ENCODE measurements at regions not wholly inside any gene's neighbourhood (a gene's known extent, or its start where the extent isn't known, plus 50 kb on each side); places are given as distances from the start of the nearest gene placed in this dataset.
A peak's percentile ranks its signal among the peaks of the same experiment; 100 is the strongest.

DNA sequence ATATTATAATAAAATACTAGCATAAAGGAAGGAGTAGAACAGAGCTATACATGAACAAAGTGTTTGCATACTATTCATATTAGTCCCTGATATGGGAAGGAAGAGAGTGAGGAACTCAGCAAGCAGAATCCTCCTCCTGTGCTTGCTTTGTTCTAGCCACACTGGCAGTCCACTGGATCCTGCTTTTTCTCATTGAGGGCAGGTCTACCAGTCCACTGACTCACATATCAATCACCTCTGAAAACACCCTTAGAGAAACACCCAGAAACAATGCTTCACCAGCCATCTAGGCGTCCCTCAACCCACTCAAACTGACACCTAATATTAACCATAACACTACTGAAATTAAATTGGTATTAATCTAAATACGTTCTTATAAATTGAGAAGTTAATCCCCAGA is 1861.7 kb upstream of the SEL1L start:
- Mint-ChIP-seq H3K4me3 (no peak overlapping the region), H3K4me1 (no peaks in the 10 kb centered on the region), H3K36me3 (no peaks in the 10 kb centered on the region), H3K9me3 (peaks cover 0 to 2% (median 0%) of the 10 kb centered on the region in 7 donors), H3K27ac (peak overlapping the region in 1 of 7 donors; percentile 26), H3K27me3 (ENCODE audit: low read depth in 3 of 3) (no peaks in the 10 kb centered on the region)
- TF ChIP-seq, protein P1, sequence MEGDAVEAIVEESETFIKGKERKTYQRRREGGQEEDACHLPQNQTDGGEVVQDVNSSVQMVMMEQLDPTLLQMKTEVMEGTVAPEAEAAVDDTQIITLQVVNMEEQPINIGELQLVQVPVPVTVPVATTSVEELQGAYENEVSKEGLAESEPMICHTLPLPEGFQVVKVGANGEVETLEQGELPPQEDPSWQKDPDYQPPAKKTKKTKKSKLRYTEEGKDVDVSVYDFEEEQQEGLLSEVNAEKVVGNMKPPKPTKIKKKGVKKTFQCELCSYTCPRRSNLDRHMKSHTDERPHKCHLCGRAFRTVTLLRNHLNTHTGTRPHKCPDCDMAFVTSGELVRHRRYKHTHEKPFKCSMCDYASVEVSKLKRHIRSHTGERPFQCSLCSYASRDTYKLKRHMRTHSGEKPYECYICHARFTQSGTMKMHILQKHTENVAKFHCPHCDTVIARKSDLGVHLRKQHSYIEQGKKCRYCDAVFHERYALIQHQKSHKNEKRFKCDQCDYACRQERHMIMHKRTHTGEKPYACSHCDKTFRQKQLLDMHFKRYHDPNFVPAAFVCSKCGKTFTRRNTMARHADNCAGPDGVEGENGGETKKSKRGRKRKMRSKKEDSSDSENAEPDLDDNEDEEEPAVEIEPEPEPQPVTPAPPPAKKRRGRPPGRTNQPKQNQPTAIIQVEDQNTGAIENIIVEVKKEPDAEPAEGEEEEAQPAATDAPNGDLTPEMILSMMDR (IDR thresholded peaks at IDR 0.05), result no peak
- Histone ChIP-seq H2AFZ (ENCODE audit: insufficient read depth, low read depth, low read length, poor library complexity, severe bottlenecking) (no peak overlapping the region), H3K27me3 (ENCODE audit: control insufficient read depth in 2 of 2, insufficient read depth in 2 of 2, low read length in 2 of 2) (no peaks in the 10 kb centered on the region), H3K79me2 (ENCODE audit: insufficient read depth, low read length) (no peaks in the 10 kb centered on the region), H3K36me3 (replicated peaks in 1 of 2; ENCODE audit: control insufficient read depth in 1 of 2, insufficient read depth in 2 of 2, low read length in 2 of 2) (no peaks in the 10 kb centered on the region), H3K4me2 (replicated peaks; ENCODE audit: extremely low read depth, low read length, poor library complexity, severe bottlenecking) (no peak overlapping the region), H4K20me1 (ENCODE audit: insufficient read depth, low read length) (no peaks in the 10 kb centered on the region), H3K4me1 (ENCODE audit: control insufficient read depth in 1 of 2, insufficient read depth in 2 of 2, low read length in 2 of 2) (no peaks in the 10 kb centered on the region), H3K9ac (ENCODE audit: insufficient read depth, low read length, poor library complexity, severe bottlenecking) (no peak overlapping the region), H3K4me3 (replicated peaks in 1 of 3; ENCODE audit: low read depth in 2 of 3, low read length in 3 of 3) (no peak overlapping the region), H3K9me3 (replicated peaks in 1 of 2; ENCODE audit: control insufficient read depth in 1 of 2, insufficient read depth in 1 of 2, low read length in 2 of 2) (no peaks in the 10 kb centered on the region), H3K27ac (ENCODE audit: low read depth in 1 of 2, low read length in 2 of 2) (no peak overlapping the region)
- no peak for DNase-seq
- intact Hi-C loops (cut with micrococcal nuclease), result no loop called here
- WGBS (ENCODE audit: insufficient coverage), result no CpG with 5 or more reads among the region's 2 CpGs

DNA sequence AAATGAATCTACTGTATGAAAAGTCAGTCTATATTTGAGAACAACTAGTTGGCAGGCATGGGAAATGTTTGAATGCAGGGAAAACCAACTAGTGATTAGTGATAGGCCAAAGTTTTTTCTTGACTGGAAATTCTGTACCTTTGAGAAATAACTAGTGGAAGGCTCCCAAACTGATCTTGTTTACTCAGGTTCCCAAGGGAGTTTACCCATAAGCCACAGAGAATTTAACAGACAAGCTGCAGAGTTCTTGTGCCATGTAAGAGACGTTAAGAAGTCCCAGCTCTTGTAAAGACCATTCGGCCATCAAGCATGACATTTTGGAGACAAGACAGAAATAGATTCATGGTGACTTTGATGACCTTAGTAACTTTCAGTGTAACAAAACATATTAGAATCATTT is 1882.8 kb upstream of the SEL1L start:
- no peak overlapping the region for H2AFZ ChIP-seq (ENCODE audit: insufficient read depth, low read depth, low read length, poor library complexity, severe bottlenecking)
- intact Hi-C loops (cut with micrococcal nuclease), result no loop called here
- TF ChIP-seq, protein P1 (IDR thresholded peaks at IDR 0.05), result no peak
- no peaks in the 10 kb centered on the region for H3K4me1 Mint-ChIP-seq
- no peaks in the 10 kb centered on the region for H3K36me3 ChIP-seq (replicated peaks in 1 of 2; ENCODE audit: control insufficient read depth in 1 of 2, insufficient read depth in 2 of 2, low read length in 2 of 2)
- no CpG with 5 or more reads among the region's 2 CpGs for WGBS (ENCODE audit: insufficient coverage)
- no peaks in the 10 kb centered on the region for H3K9me3 ChIP-seq (replicated peaks in 1 of 2; ENCODE audit: control insufficient read depth in 1 of 2, insufficient read depth in 1 of 2, low read length in 2 of 2)
- H3K27ac ChIP-seq (ENCODE audit: low read depth in 1 of 2, low read length in 2 of 2), result no peak overlapping the region
- H3K4me2 ChIP-seq (replicated peaks; ENCODE audit: extremely low read depth, low read length, poor library complexity, severe bottlenecking), result no peak overlapping the region
- H3K36me3 Mint-ChIP-seq, result no peaks in the 10 kb centered on the region
- no peak overlapping the region for H3K4me3 Mint-ChIP-seq
- H3K9me3 Mint-ChIP-seq, result peaks cover 0 to 3% (median 0%) of the 10 kb centered on the region in 7 donors
- no peak overlapping the region for H3K4me3 ChIP-seq (replicated peaks in 1 of 3; ENCODE audit: low read depth in 2 of 3, low read length in 3 of 3)
- H3K79me2 ChIP-seq (ENCODE audit: insufficient read depth, low read length), result no peaks in the 10 kb centered on the region
- no peaks in the 10 kb centered on the region for H3K27me3 ChIP-seq (ENCODE audit: control insufficient read depth in 2 of 2, insufficient read depth in 2 of 2, low read length in 2 of 2)
- no peaks in the 10 kb centered on the region for H3K4me1 ChIP-seq (ENCODE audit: control insufficient read depth in 1 of 2, insufficient read depth in 2 of 2, low read length in 2 of 2)
- no peak overlapping the region for H3K9ac ChIP-seq (ENCODE audit: insufficient read depth, low read length, poor library complexity, severe bottlenecking)
- no peak overlapping the region for H3K27ac Mint-ChIP-seq
- no peak for DNase-seq
- H3K27me3 Mint-ChIP-seq (ENCODE audit: low read depth in 3 of 3), result no peaks in the 10 kb centered on the region
- no peaks in the 10 kb centered on the region for H4K20me1 ChIP-seq (ENCODE audit: insufficient read depth, low read length)

Data from CD14-positive monocyte (primary cell).